Activated CD4-positive, alpha-beta memory T cell treated with anti-CD3 and anti-CD28 coated beads, Interleukin-2, amount 10 ng/mL, durations not matched to agents 7 days and 5 days (primary cell): ENCODE measurements at regions not wholly inside any gene's neighbourhood (a gene's known extent, or its start where the extent isn't known, plus 50 kb on each side); places are given as distances from the start of the nearest gene placed in this dataset.
"Not testable (repeated sequence)": the region's sequence is repeated elsewhere in the genome, so short reads cannot be mapped to it uniquely, and the experiment has no call there.

Source experiments
- CTCF ChIA-PET: fragments of 350-600 bp; sonication (Branson Sonifier 250); formaldehyde crosslinking; loops from one replicate; lab custom pipeline; 2021; ENCODE audit warnings: antibody characterized with exemption, inconsistent platforms; lab: Charles Lee
- POLR2A ChIA-PET: fragments of 350-600 bp; sonication (Branson Sonifier 250); formaldehyde crosslinking; loops from one replicate; lab custom pipeline; 2021; ENCODE audit warnings: antibody characterized with exemption; lab: Charles Lee
- DNase-seq: peaks from one replicate; pipeline ENCODE4 v3.0.0-alpha.2; 2020
- H3K27ac Mint-ChIP-seq: one replicate; pipeline ENCODE4 v1.8.0; 2021; ENCODE audit warnings: mild to moderate bottlenecking, mixed read lengths
- H3K27me3 Mint-ChIP-seq: one replicate; pipeline ENCODE4 v1.8.0; 2021; ENCODE audit warnings: mixed read lengths
- H3K36me3 Mint-ChIP-seq: one replicate; pipeline ENCODE4 v1.8.0; 2021; ENCODE audit warnings: low read depth, mixed read lengths
- H3K4me1 Mint-ChIP-seq: one replicate; pipeline ENCODE4 v1.8.0; 2021; ENCODE audit warnings: mixed read lengths
- H3K4me3 Mint-ChIP-seq: one replicate; pipeline ENCODE4 v1.8.0; 2021; ENCODE audit warnings: mild to moderate bottlenecking, mixed read lengths
- H3K9me3 Mint-ChIP-seq: one replicate; pipeline ENCODE4 v1.8.0; 2021; ENCODE audit warnings: mixed read lengths

DNA sequence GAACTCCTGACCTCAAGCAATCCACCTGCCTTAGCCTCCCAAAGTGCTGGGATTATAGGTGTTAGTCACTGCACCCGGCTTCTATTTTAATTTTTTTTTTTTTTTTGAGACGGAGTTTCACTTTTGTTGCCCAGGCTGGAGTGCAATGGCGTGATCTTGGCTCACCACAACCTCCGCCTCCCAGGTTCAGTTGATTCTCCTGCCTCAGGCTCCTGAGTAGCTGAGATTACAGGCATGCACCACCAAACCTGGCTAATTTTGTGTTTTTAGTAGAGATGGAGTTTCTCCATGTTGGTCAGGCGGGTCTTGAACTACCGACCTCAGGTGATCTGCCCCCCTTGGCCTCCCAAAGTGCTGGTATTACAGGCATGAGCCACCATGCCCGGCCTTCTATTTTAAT is 149.1 kb downstream of the MYCN start:
- H3K27ac Mint-ChIP-seq, H3K36me3 Mint-ChIP-seq, H3K9me3 Mint-ChIP-seq, H3K27me3 Mint-ChIP-seq, H3K4me3 Mint-ChIP-seq, DNase-seq, POLR2A ChIA-PET, CTCF ChIA-PET, H3K4me1 Mint-ChIP-seq: not testable (repeated sequence)

DNA sequence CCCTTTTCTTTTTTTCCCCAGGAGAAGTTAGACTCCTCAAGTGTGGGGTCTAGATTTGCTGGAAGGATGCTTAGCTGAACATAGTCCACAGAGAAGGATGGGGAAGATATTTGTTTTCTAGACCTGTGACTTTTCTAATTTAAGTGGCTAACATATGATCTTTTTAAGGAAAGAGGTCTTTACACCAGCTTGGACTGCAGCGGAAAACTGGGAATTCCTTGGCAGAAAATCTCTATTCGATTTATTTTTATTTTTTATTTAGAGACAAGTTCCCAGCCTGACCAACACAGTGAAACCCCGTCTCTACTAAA is 148.4 kb downstream of the MYCN start:
- Mint-ChIP-seq H3K9me3 (no peaks in the 10 kb centered on the region), H3K27ac (no peak overlapping the region), H3K36me3 (no peaks in the 10 kb centered on the region), H3K4me1 (no peaks in the 10 kb centered on the region), H3K27me3 (no peaks in the 10 kb centered on the region), H3K4me3 (no peak overlapping the region)
- ChIA-PET CTCF (no interaction called here), POLR2A (no interaction called here)
- DNase-seq: no peak

DNA sequence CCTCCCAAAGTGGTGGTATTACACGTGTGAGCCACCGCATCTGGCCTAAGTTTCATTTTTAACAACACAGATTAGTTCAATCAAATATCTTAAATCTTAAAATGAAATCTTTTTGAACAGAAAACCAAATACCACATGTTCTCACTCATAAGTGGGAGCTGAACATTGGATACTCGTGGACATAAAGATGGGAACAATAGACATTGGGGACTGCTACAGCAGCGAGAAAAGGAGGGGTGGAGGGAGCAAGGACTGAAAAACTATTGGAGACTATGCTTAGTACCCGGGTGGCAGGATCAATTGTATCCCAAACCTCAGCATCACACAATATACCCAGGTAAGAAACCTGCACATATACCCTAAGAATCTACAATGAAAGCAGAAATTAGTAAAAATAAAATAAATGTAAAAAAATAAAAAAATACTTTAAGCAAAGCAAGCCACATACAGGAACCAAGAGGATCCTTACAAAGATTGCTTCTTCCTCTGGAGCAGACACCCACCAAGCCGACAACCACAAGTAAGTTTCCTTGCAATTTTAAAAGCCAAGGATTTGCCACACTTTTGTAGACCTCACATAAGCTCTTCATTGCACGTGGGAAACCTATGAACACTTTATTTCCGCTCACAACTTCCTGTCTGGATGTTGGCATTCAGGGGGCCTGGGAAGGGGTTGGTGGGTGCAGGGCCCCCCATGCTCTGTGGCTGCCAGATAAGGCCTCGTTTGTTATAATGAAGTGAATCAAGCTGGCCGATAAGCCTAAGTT is 147.9 kb downstream of the MYCN start:
- ChIA-PET POLR2A (no interaction called here), CTCF (no interaction called here)
- H3K36me3 Mint-ChIP-seq: no peaks in the 10 kb centered on the region
- no peaks in the 10 kb centered on the region for H3K9me3 Mint-ChIP-seq
- H3K27ac Mint-ChIP-seq: no peak overlapping the region
- no peak overlapping the region for H3K4me3 Mint-ChIP-seq
- no peaks in the 10 kb centered on the region for H3K4me1 Mint-ChIP-seq
- no peaks in the 10 kb centered on the region for H3K27me3 Mint-ChIP-seq
- no peak for DNase-seq

DNA sequence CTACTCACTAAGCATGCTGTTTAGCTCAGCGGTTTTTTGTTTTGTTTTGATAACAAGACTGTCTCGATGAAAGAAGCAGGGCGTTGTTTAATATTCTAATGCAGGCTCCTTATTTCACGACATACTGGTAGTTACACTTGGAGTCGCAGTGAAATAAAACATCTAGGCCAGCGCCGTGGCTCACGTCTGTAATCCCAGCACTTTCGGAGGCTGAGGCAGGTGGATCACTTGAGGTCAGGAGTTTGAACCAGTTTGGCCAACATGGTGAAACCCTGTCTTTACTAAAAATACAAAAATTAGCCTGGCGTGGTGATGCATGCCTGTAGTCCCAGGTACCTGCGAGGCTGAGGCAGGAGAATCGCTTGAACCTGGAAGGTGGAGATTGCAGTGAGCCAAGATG is 145.8 kb downstream of the MYCN start:
- POLR2A ChIA-PET, DNase-seq, H3K27ac Mint-ChIP-seq, CTCF ChIA-PET, H3K27me3 Mint-ChIP-seq, H3K4me3 Mint-ChIP-seq, H3K36me3 Mint-ChIP-seq, H3K4me1 Mint-ChIP-seq, H3K9me3 Mint-ChIP-seq: not testable (repeated sequence)

DNA sequence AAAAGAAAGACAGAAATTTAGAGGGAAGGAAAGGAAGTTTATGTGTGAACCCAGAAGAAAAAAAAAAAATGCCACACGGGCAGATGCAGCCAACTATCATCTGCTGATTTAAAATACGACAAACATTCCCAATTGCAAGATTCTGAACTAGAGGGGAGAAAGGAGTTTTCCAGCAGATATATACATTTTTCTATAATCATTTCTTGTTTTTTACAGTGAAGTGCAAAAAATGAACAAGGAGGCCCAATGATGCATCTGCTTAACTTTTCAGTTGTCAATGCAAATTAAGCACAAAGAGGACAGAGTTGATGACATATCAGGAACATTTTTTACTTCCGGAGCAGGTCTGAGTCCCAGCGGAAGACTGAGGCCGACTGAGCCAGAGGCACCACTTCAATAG is 144.7 kb downstream of the MYCN start:
- CTCF ChIA-PET: no interaction called here
- H3K4me1 Mint-ChIP-seq: no peaks in the 10 kb centered on the region
- no peaks in the 10 kb centered on the region for H3K9me3 Mint-ChIP-seq
- no peak overlapping the region for H3K4me3 Mint-ChIP-seq
- H3K27ac Mint-ChIP-seq: no peak overlapping the region
- no peaks in the 10 kb centered on the region for H3K36me3 Mint-ChIP-seq
- no peaks in the 10 kb centered on the region for H3K27me3 Mint-ChIP-seq
- POLR2A ChIA-PET: no interaction called here
- no peak for DNase-seq

DNA sequence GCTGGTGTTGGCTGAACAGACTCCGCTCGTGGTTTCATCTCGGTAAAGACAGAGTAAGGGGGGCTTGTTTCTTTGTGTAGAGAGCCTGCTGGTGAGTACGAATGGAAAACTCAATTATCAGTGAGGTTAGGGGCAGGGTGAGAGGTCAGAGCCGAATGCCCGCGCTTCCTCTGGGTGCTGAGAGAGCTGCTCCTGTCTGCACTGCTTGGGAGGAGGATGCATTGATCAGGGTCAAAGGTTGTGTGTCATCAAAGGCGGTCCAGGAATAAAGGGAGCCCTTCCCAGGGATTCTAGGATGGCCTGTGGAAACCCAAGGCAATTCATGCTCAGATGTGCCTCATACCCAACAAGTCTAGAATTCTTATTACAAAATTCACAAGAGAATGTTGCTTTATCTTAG is 143.9 kb downstream of the MYCN start:
- H3K36me3 Mint-ChIP-seq: no peaks in the 10 kb centered on the region
- H3K27me3 Mint-ChIP-seq: no peaks in the 10 kb centered on the region
- H3K9me3 Mint-ChIP-seq: no peaks in the 10 kb centered on the region
- H3K27ac Mint-ChIP-seq: no peak overlapping the region
- H3K4me1 Mint-ChIP-seq: no peaks in the 10 kb centered on the region
- no peak for DNase-seq
- ChIA-PET CTCF (no interaction called here), POLR2A (no interaction called here)
- H3K4me3 Mint-ChIP-seq: no peak overlapping the region

DNA sequence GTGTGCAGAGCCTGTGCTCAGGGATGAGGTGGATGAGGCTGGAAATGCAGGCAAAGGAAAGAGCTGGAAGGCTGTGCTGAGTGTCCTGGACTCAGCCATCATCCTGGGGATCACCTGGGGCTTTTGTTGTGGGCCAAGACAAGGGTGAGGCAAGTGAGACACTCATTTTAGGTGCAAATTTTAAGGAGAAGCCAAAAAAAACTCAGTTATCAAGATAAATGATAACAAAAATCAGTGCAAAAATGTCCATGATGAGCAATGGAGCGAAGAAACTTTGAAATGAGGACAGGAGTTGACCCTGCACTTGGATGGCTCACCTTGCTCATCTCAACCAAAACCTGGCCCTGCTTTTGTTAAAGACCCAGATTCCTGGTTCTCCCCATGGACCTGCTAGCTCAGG is 141.9 kb downstream of the MYCN start:
- Mint-ChIP-seq H3K4me3 (no peak overlapping the region), H3K27ac (no peak overlapping the region), H3K4me1 (no peaks in the 10 kb centered on the region), H3K9me3 (no peaks in the 10 kb centered on the region), H3K36me3 (no peaks in the 10 kb centered on the region), H3K27me3 (no peaks in the 10 kb centered on the region)
- DNase-seq: no peak
- ChIA-PET CTCF (no interaction called here), POLR2A (no interaction called here)

DNA sequence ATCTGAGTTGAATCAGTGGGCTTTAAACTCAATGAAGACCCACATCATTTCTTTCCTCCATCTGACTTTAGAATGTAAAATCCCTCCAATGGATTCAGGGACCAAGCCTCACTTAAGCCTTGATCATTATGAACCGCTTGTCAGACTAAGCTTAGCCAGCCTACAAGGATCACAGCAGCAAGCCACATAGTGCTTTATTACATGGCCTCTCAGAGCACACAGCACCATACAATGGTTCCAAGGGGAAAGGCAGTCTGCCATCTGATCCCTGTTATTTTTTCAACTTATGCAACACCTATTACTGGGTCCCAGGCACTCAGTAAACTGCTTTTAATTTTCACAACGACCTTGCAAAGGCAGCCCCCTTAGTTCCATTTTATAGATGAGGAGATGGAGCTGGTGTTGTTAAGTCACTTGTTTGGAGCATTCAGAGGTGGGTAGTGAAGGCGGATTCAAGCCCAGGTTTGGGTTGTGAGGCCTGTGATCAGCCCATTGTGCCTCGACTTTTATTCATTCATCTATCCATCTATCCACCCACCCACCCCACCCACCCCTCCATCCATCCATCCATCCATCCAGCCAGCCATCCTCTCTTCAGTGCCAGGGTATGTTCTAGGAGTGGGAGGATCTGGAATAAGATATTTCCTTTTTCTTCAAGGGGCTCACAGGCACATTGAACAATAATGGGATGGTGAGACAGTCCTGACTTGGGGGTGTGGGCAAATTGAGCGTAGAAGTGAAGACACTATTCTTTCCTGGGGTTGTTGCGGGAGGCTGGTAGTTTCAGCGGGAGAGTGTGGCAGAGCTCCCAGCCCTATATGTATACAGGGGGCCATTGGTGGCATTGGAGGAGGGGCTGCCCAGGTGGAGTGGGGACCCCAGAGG is 141.2 kb downstream of the MYCN start:
- ChIA-PET POLR2A (no interaction called here), CTCF (no interaction called here)
- no peaks in the 10 kb centered on the region for H3K4me1 Mint-ChIP-seq
- H3K27ac Mint-ChIP-seq: no peak overlapping the region
- H3K27me3 Mint-ChIP-seq: no peaks in the 10 kb centered on the region
- no peak for DNase-seq
- H3K9me3 Mint-ChIP-seq: no peaks in the 10 kb centered on the region
- H3K36me3 Mint-ChIP-seq: no peaks in the 10 kb centered on the region
- no peak overlapping the region for H3K4me3 Mint-ChIP-seq

DNA sequence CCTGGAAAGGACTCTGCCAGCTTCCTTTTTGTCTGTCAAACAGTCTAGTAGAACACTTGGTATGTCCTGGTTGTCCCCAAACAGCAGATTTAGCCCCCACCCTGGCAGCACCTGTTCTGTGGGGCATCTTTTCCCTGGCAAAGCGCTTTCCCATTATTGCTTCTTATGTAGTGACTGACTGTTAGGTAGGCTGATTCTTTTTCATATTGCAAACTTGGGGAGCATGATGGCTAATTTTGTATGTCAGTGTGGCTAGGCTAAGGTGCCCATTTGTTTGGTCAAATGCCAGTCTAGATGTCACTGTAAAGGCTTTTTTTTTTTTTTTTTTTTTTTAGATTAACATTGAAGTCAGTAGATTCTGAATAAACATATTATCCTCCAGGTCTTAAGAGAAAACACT is 140.2 kb downstream of the MYCN start:
- no peaks in the 10 kb centered on the region for H3K27me3 Mint-ChIP-seq
- no peak overlapping the region for H3K4me3 Mint-ChIP-seq
- POLR2A ChIA-PET: no interaction called here
- DNase-seq: no peak
- no peaks in the 10 kb centered on the region for H3K9me3 Mint-ChIP-seq
- no peak overlapping the region for H3K27ac Mint-ChIP-seq
- H3K36me3 Mint-ChIP-seq: no peaks in the 10 kb centered on the region
- CTCF ChIA-PET: no interaction called here
- no peaks in the 10 kb centered on the region for H3K4me1 Mint-ChIP-seq

DNA sequence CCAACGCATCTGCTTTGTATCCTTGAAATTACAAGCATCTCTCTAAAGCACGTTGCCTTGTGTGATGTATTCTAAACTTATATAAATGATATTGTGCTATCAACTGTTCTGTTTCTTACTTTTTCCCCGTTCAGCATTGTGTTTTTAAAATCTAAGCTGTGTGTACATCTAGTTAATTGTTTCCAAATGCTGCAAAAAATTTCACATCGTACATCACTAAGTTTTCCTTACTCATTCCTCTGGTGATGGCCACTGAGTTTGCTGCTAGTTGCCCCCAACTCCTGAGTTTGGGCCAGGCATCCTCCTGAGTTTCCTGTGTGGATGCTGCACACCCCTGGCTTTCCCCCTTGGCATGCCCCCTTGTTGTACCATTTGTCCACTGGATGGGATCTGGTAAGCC is 139.7 kb downstream of the MYCN start:
- ChIA-PET CTCF (no interaction called here), POLR2A (no interaction called here)
- DNase-seq: no peak
- no peaks in the 10 kb centered on the region for H3K4me1 Mint-ChIP-seq
- H3K27ac Mint-ChIP-seq: no peak overlapping the region
- no peaks in the 10 kb centered on the region for H3K36me3 Mint-ChIP-seq
- H3K4me3 Mint-ChIP-seq: no peak overlapping the region
- no peaks in the 10 kb centered on the region for H3K9me3 Mint-ChIP-seq
- H3K27me3 Mint-ChIP-seq: no peaks in the 10 kb centered on the region

DNA sequence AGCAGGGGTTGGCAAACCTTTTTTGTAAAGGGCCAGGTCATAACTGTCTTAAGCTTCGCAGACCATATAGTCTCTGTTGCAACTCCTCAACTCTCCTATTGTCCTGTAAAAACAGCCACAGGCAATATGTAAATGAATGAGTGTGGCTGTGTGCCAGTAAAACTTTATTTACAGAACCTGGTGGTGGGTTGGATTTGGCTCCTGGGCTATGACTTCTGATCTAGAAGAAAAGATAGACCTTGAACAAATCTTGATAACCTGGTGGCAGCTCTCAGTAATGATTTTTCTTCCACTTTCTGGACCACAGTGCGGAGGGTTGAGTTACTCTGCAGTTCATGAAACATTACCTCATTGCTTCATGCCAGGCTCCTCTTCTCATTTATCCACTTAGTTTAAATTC is 139.3 kb downstream of the MYCN start:
- DNase-seq: no peak
- ChIA-PET CTCF (no interaction called here), POLR2A (no interaction called here)
- H3K9me3 Mint-ChIP-seq: no peaks in the 10 kb centered on the region
- no peak overlapping the region for H3K27ac Mint-ChIP-seq
- no peaks in the 10 kb centered on the region for H3K4me1 Mint-ChIP-seq
- H3K4me3 Mint-ChIP-seq: no peak overlapping the region
- H3K27me3 Mint-ChIP-seq: no peaks in the 10 kb centered on the region
- no peaks in the 10 kb centered on the region for H3K36me3 Mint-ChIP-seq

DNA sequence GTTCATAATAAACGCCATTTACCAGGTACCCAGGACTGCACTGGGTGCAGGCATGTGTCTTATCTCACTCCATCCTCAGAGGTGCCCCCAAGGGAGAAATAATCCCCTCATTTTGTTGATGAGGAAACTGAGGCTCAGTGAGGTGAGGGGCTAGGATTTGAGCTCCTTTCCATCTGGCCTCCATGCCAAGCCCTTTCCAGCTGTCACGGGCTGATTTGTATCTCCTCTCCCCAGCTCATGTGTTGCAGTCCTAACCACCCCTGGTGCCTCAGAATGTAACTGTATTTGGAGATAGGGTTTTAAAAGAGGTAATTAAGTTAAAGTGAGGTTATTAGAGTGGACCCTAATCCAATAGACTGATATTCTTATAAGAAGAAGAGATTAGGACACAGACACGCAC is 137.3 kb downstream of the MYCN start:
- Mint-ChIP-seq H3K4me1 (no peaks in the 10 kb centered on the region), H3K9me3 (no peaks in the 10 kb centered on the region), H3K27ac (no peak overlapping the region), H3K4me3 (no peak overlapping the region), H3K36me3 (no peaks in the 10 kb centered on the region), H3K27me3 (no peaks in the 10 kb centered on the region)
- CTCF ChIA-PET: no interaction called here
- POLR2A ChIA-PET: no interaction called here
- DNase-seq: no peak

DNA sequence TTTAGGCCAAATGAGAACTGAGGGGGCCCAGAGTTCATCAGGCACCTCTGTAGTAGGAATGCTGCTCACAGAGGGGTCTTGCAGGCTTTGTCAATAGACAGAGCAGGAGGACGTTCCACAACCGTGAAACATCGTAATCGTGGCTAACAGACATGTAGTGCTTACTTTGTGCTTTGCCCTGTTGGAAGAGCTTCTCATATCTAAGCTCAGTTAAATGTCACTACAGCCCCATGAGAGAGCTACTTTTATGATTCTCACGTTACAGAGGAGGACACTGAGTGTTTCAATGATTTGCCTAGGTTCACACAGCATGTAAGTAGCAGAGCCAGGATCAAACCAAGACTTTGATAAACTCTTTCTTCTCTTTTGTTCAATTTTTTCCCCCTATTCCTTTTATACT is 136.6 kb downstream of the MYCN start:
- H3K9me3 Mint-ChIP-seq: no peaks in the 10 kb centered on the region
- POLR2A ChIA-PET: no interaction called here
- CTCF ChIA-PET: no interaction called here
- DNase-seq: no peak
- H3K4me3 Mint-ChIP-seq: no peak overlapping the region
- H3K36me3 Mint-ChIP-seq: no peaks in the 10 kb centered on the region
- H3K27ac Mint-ChIP-seq: no peak overlapping the region
- no peaks in the 10 kb centered on the region for H3K27me3 Mint-ChIP-seq
- H3K4me1 Mint-ChIP-seq: no peaks in the 10 kb centered on the region
